K562 (cell line): ENCODE measurements at regions not wholly inside any gene's neighbourhood (a gene's known extent, or its start where the extent isn't known, plus 50 kb on each side); places are given as distances from the start of the nearest gene placed in this dataset.

Experiments used
- ATAC-seq: fragments of 200-7000 bp; cut with Tn5 transposase; 3 replicates; pipeline ENCODE4 v1.9.1; 2020; ENCODE audit warnings: moderate library complexity
- BruUV-seq: library from RNA; stranded (reverse); fragments of 400-500 nt; replicated peaks from 2 replicates; lab custom pipeline; 2021; lab: Mats Ljungman, UMichigan
- CTCF ChIA-PET: fragments of 300-600 bp; formaldehyde crosslinking; extraction: SDS; loops from one replicate; lab custom pipeline; 2021; ENCODE audit warnings: low intra/inter-chr PET ratio; lab: Yijun Ruan, JAX
- POLR2A ChIA-PET: fragments of 300-600, 350-650 bp; sonication (Branson Sonifier 250); formaldehyde crosslinking; extraction: SDS; loops from one replicate; lab custom pipeline; 2021; ENCODE audit warnings: antibody characterized with exemption, inconsistent platforms; lab: Yijun Ruan, JAX
- DNase-seq, 4 experiments: peaks; one replicate each; pipeline versions ENCODE4 v3.0.0 to v3.0.0-alpha.2; 2011 to 2018; ENCODE audit warnings: low spot score in 3 of 4, mixed read lengths in 3 of 4; ENCODE audit errors: extremely low read depth in 1 of 4
- FAIRE-seq: peaks from 2 replicates; lab custom pipeline; 2011; peaks lifted over from hg19 to GRCh38; lab: Jason Lieb, UNC
- H2AFZ ChIP-seq: 2 replicates; pipeline ENCODE4 v1.6.0; 2011; ENCODE audit warnings: low read depth, low read length, control low read depth, inconsistent platforms
- H3K27ac ChIP-seq: fragments of 200-600 bp; 3 replicates; pipeline ENCODE4 v1.8.0; 2011; ENCODE audit warnings: low read depth, mild to moderate bottlenecking, control low read depth, inconsistent platforms, low read length, moderate library complexity, mixed read lengths; ENCODE audit errors: extremely low read depth
- H3K27me3 ChIP-seq, 2 experiments: fragments of 300-600 bp in 1 of 2; 2 replicates in 1 of 2; 3 replicates in 1 of 2; pipeline versions ENCODE4 v1.6.0 to v1.8.0; 2011; ENCODE audit warnings: inconsistent platforms in 2 of 2, low read length in 2 of 2, mild to moderate bottlenecking in 1 of 2, mixed read lengths in 1 of 2, moderate library complexity in 1 of 2; ENCODE audit not compliant: control insufficient read depth in 2 of 2, insufficient read depth in 2 of 2
- H3K36me3 ChIP-seq: fragments of 300-600 bp; 3 replicates; pipeline ENCODE4 v1.8.0; 2011; ENCODE audit warnings: mild to moderate bottlenecking, low read length, inconsistent platforms; ENCODE audit not compliant: control insufficient read depth, insufficient read depth
- H3K4me1 ChIP-seq, 2 experiments: fragments of 200-600 bp in 1 of 2; replicated peaks in 1 of 2; 2 replicates in 1 of 2; 3 replicates in 1 of 2; pipeline versions ENCODE4 v1.5.1 to v1.8.0; 2011; ENCODE audit warnings: inconsistent platforms in 2 of 2, low read length in 2 of 2, mild to moderate bottlenecking in 1 of 2, mixed read lengths in 1 of 2, moderate library complexity in 1 of 2; ENCODE audit not compliant: control insufficient read depth in 2 of 2, insufficient read depth in 2 of 2
- H3K4me2 ChIP-seq: 2 replicates; pipeline ENCODE4 v1.6.1; 2011; ENCODE audit warnings: low read length, control low read depth, inconsistent platforms, mixed read lengths; ENCODE audit not compliant: insufficient read depth
- H3K4me3 ChIP-seq: fragments of 200-600 bp; sonication (generic), shearing (Covaris generic); 2 replicates; pipeline ENCODE4 v1.5.1; 2016; ENCODE audit warnings: control low read depth, inconsistent platforms
- H3K79me2 ChIP-seq: fragments of 200-600 bp; 3 replicates; pipeline ENCODE4 v1.8.0; 2011; ENCODE audit warnings: low read length, inconsistent platforms; ENCODE audit not compliant: control insufficient read depth, insufficient read depth
- H3K9ac ChIP-seq, 2 experiments: 2 replicates each; pipeline versions ENCODE4 v1.6.0 to v1.6.1; 2011; ENCODE audit warnings: low read depth in 2 of 2, low read length in 2 of 2, control low read depth in 1 of 2, inconsistent platforms in 1 of 2, mild to moderate bottlenecking in 1 of 2, mixed read lengths in 1 of 2; ENCODE audit not compliant: insufficient read depth in 1 of 2
- H3K9me1 ChIP-seq: one replicate; pipeline ENCODE4 v1.6.0; 2011; ENCODE audit warnings: inconsistent platforms, mild to moderate bottlenecking, low read length, moderate library complexity; ENCODE audit not compliant: control insufficient read depth, insufficient read depth
- H3K9me3 ChIP-seq: replicated peaks from 2 replicates; pipeline ENCODE4 v1.5.1; 2011; ENCODE audit warnings: low read depth, low read length, inconsistent platforms; ENCODE audit not compliant: control insufficient read depth, insufficient read depth
- H4K20me1 ChIP-seq: replicated peaks from 2 replicates; pipeline ENCODE4 v1.6.1; 2011; ENCODE audit warnings: low read length, inconsistent platforms, mixed read lengths; ENCODE audit not compliant: control insufficient read depth, insufficient read depth
- AFF4 ChIP-seq: sonication (generic); formaldehyde crosslinking; IDR thresholded peaks from 2 replicates; pipeline ENCODE4 v1.8.0; 2023; ENCODE audit warnings: mild to moderate bottlenecking, missing genetic modification reagents
- ASH1L ChIP-seq: fragments of 450-650 bp; IDR thresholded peaks from 2 replicates; pipeline ENCODE4 v1.6.1; 2018; ENCODE audit warnings: borderline replicate concordance, mild to moderate bottlenecking, low read depth; ENCODE audit not compliant: partially characterized antibody
- HINFP ChIP-seq: fragments of 450-650 bp; conservative IDR thresholded peaks from 2 replicates; pipeline ENCODE4 v1.6.1; 2016; ENCODE audit warnings: missing genetic modification characterization, low read depth, mild to moderate bottlenecking, control low read depth, missing compliant biosample characterization
- PKNOX1 ChIP-seq: fragments of 450-650 bp; IDR thresholded peaks from 2 replicates; pipeline ENCODE4 v1.6.1; 2016
- ZC3H8 ChIP-seq: fragments of 450-650 bp; IDR thresholded peaks from 2 replicates; pipeline ENCODE4 v1.6.1; 2017
- WGBS: fragments of 100-300 bp; shearing (Covaris generic); methylation state at CpG from one replicate; pipeline ENCODE4 v1.1.6; 2016; ENCODE audit warnings: low coverage, mixed read lengths; ENCODE audit not compliant: insufficient coverage; ENCODE audit errors: missing lambda C conversion rate; 5-methylcytosine and 5-hydroxymethylcytosine counted together
- in situ Hi-C: fragments of 300-500 bp; cut with MboI; formaldehyde crosslinking; loops from 4 replicates; pipeline ENCODE4 v1.15.0; 2018; ENCODE audit warnings: inconsistent platforms, mixed read lengths
- intact Hi-C: fragments of 100-400 bp; cut with micrococcal nuclease; formaldehyde crosslinking; loops from 2 replicates; pipeline ENCODE4 v1.14.2; 2022

GRCh38 chr2:235160281-235160810, 208.5 kb downstream of the SH3BP4 start:
- no peak for ATAC-seq

More at GRCh38 chr2:235160281-235160810, 208.5 kb downstream of the SH3BP4 start:
- BruUV-seq: no TSS peak
- Histone ChIP-seq H3K27ac (no peak overlapping the region), H3K36me3 (no peaks in the 10 kb centered on the region), H3K9ac (no peak overlapping the region), H3K27me3 (peaks cover 0 to 3% of the 10 kb centered on the region in 2 experiments; a peak in 1 of 5 replicates), H3K9me1 (no peaks in the 10 kb centered on the region), H4K20me1 (no peaks in the 10 kb centered on the region), H2AFZ (no peak overlapping the region), H3K79me2 (no peaks in the 10 kb centered on the region), H3K4me1 (no peaks in the 10 kb centered on the region), H3K4me3 (no peak overlapping the region), H3K4me2 (no peak overlapping the region), H3K9me3 (no peaks in the 10 kb centered on the region)
- TF ChIP-seq PKNOX1 (no peak), ASH1L (no peak), AFF4 (CRISPR knock-in tag) (no peak), HINFP (no peak), ZC3H8 (no peak)
- ChIA-PET CTCF (no interaction called here), POLR2A (no interaction called here)
- intact Hi-C loops: no loop called here
- FAIRE-seq (no peak), DNase-seq (no peak)
- 0% methylated on average over 5 of the region's 7 CpGs for WGBS
- in situ Hi-C loops: no loop called here
